Neural cell (in vitro differentiated cells): ENCODE measurements at regions not wholly inside any gene's neighbourhood (a gene's known extent, or its start where the extent isn't known, plus 50 kb on each side); places are given as distances from the start of the nearest gene placed in this dataset.

Experiments used
- CTCF ChIP-seq: fragments of 450-650 bp; IDR thresholded peaks from 2 replicates; pipeline ENCODE4 v1.5.1; 2014; ENCODE audit warnings: antibody characterized with exemption, mild to moderate bottlenecking, moderate library complexity; ENCODE audit not compliant: poor library complexity, severe bottlenecking
- EP300 ChIP-seq: fragments of 450-650 bp; conservative IDR thresholded peaks from 2 replicates; pipeline ENCODE4 v1.6.1; 2014; ENCODE audit warnings: antibody characterized with exemption, mild to moderate bottlenecking, moderate library complexity; ENCODE audit not compliant: poor library complexity, severe bottlenecking
- EZH2 ChIP-seq: fragments of 200-600, 300-800 bp; shearing (Covaris generic), sonication (generic); IDR thresholded peaks from 2 replicates; pipeline ENCODE4 v1.6.1; 2014; ENCODE audit warnings: antibody characterized with exemption, low read length, borderline replicate concordance, mild to moderate bottlenecking; ENCODE audit not compliant: insufficient read depth, poor library complexity, severe bottlenecking
- MXI1 ChIP-seq: fragments of 450-650 bp; conservative IDR thresholded peaks from 2 replicates; pipeline ENCODE4 v1.6.1; 2014; ENCODE audit warnings: antibody characterized with exemption, mild to moderate bottlenecking; ENCODE audit not compliant: poor library complexity, severe bottlenecking
- POLR2AphosphoS5 ChIP-seq: IDR thresholded peaks from 2 replicates; pipeline ENCODE4 v1.6.1; 2012
- TF ChIP-seq, protein P1 (sequence below): IDR thresholded peaks from 2 replicates; pipeline ENCODE4 v1.6.1; 2012; ENCODE audit warnings: borderline replicate concordance

DNA sequence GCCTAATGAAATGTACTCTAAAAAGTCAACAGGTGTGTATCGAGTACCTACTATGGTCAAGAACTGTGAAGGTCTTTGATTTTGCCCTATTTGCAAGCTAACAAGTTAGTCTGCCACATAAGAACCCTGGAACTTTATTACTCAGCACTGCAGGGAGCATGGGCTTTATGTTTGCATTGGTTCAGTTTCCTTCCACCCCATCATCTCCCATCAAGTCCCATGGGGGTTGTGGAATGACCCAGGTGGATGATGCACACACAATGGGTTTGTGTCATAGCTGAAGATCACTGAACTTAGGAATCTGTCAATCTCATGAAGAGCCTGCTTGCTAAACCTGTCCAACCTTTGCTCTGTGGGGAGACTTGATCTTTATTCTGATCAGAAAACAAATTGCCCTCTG, 265.5 kb downstream of the RPRM start:
- TF ChIP-seq MXI1 = no peak
- TF ChIP-seq CTCF = no peak
- no peak for TF ChIP-seq EZH2
- no peak for TF ChIP-seq EP300
- no peak for TF ChIP-seq POLR2AphosphoS5
- TF ChIP-seq, protein P1, sequence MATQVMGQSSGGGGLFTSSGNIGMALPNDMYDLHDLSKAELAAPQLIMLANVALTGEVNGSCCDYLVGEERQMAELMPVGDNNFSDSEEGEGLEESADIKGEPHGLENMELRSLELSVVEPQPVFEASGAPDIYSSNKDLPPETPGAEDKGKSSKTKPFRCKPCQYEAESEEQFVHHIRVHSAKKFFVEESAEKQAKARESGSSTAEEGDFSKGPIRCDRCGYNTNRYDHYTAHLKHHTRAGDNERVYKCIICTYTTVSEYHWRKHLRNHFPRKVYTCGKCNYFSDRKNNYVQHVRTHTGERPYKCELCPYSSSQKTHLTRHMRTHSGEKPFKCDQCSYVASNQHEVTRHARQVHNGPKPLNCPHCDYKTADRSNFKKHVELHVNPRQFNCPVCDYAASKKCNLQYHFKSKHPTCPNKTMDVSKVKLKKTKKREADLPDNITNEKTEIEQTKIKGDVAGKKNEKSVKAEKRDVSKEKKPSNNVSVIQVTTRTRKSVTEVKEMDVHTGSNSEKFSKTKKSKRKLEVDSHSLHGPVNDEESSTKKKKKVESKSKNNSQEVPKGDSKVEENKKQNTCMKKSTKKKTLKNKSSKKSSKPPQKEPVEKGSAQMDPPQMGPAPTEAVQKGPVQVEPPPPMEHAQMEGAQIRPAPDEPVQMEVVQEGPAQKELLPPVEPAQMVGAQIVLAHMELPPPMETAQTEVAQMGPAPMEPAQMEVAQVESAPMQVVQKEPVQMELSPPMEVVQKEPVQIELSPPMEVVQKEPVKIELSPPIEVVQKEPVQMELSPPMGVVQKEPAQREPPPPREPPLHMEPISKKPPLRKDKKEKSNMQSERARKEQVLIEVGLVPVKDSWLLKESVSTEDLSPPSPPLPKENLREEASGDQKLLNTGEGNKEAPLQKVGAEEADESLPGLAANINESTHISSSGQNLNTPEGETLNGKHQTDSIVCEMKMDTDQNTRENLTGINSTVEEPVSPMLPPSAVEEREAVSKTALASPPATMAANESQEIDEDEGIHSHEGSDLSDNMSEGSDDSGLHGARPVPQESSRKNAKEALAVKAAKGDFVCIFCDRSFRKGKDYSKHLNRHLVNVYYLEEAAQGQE = no peak
